Nucleus accumbens (tissue), 56 donors: ENCODE measurements at regions not wholly inside any gene's neighbourhood (a gene's known extent, or its start where the extent isn't known, plus 50 kb on each side); places are given as distances from the start of the nearest gene placed in this dataset.
A peak's percentile ranks its signal among the peaks of the same experiment; 100 is the strongest.

Source experiments
- DNase-seq, 56 donors: peaks; one replicate each; lab custom pipeline; 2025; lab: John Stamatoyannopoulos, UW

GRCh38 chr18:65326805-65327204 lies 424.0 kb upstream of the CDH7 start:
- no peak for DNase-seq

- DNase-seq, result no peak
These were observed 427.9 kb upstream of the CDH7 start for GRCh38 chr18:65322895-65323294.

GRCh38 chr18:65298422-65298821 lies 452.4 kb upstream of the CDH7 start:
- no peak for DNase-seq

GRCh38 chr18:65288908-65289307 lies 461.9 kb upstream of the CDH7 start:
- no peak for DNase-seq

- no peak for DNase-seq
These were observed 463.2 kb upstream of the CDH7 start for GRCh38 chr18:65287652-65288051.

GRCh38 chr18:65282096-65282495 lies 468.7 kb upstream of the CDH7 start:
- no peak for DNase-seq

- no peak for DNase-seq
These were observed 471.0 kb upstream of the CDH7 start for GRCh38 chr18:65279668-65280305.

GRCh38 chr18:65278939-65279667 lies 471.7 kb upstream of the CDH7 start:
- DNase-seq, result no peak

- DNase-seq, result no peak
These were observed 481.4 kb upstream of the CDH7 start for GRCh38 chr18:65269375-65269774.

GRCh38 chr18:65265761-65266160 lies 485.1 kb upstream of the CDH7 start:
- no peak for DNase-seq

- no peak for DNase-seq
These were observed 490.8 kb upstream of the CDH7 start for GRCh38 chr18:65260030-65260429.

GRCh38 chr18:65259403-65259802 lies 491.4 kb upstream of the CDH7 start:
- DNase-seq, result no peak

- DNase-seq, result no peak
These were observed 493.7 kb upstream of the CDH7 start for GRCh38 chr18:65257149-65257548.

- no peak for DNase-seq
These were observed 495.4 kb upstream of the CDH7 start for GRCh38 chr18:65255417-65255816.

GRCh38 chr18:65239787-65240186 lies 511.0 kb upstream of the CDH7 start:
- no peak for DNase-seq

GRCh38 chr18:65235966-65236624 lies 514.7 kb upstream of the CDH7 start:
- peak in 5 of 56 donors; percentile 3 to 32 (median 7) for DNase-seq

- DNase-seq, result no peak
These were observed 520.5 kb upstream of the CDH7 start for GRCh38 chr18:65230311-65230710.

- DNase-seq, result no peak
These were observed 522.8 kb upstream of the CDH7 start for GRCh38 chr18:65227970-65228369.

GRCh38 chr18:65221736-65222135 lies 529.1 kb upstream of the CDH7 start:
- DNase-seq, result no peak

GRCh38 chr18:65221115-65221514 lies 529.7 kb upstream of the CDH7 start:
- no peak for DNase-seq

- no peak for DNase-seq
These were observed 534.8 kb upstream of the CDH7 start for GRCh38 chr18:65215865-65216466.
